ENCODE measurements at regions not wholly inside any gene's neighbourhood (a gene's known extent, or its start where the extent isn't known, plus 50 kb on each side); places are given as distances from the start of the nearest gene placed in this dataset.

DNA sequence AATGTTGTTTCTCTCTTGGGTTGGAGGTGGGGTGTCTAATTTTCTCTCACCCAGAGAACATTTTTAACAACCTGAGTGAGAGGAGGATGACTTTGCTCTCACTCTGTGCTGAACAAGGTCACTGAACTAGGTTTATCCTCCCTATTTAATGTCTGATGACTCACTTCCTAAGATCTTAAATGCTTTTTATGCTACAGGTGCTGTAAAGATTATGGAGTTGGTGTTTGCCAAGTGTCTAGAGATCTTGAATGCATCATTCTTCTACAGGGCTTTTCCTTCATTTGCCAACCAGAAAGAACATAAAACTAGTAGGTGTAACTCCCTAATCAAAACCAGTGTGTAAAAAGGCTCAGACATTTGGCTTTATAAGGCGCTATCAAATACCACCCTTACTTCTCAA, 350.5 kb upstream of the ETAA1 start:
- TF ChIP-seq, protein P1, sequence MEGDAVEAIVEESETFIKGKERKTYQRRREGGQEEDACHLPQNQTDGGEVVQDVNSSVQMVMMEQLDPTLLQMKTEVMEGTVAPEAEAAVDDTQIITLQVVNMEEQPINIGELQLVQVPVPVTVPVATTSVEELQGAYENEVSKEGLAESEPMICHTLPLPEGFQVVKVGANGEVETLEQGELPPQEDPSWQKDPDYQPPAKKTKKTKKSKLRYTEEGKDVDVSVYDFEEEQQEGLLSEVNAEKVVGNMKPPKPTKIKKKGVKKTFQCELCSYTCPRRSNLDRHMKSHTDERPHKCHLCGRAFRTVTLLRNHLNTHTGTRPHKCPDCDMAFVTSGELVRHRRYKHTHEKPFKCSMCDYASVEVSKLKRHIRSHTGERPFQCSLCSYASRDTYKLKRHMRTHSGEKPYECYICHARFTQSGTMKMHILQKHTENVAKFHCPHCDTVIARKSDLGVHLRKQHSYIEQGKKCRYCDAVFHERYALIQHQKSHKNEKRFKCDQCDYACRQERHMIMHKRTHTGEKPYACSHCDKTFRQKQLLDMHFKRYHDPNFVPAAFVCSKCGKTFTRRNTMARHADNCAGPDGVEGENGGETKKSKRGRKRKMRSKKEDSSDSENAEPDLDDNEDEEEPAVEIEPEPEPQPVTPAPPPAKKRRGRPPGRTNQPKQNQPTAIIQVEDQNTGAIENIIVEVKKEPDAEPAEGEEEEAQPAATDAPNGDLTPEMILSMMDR (IDR thresholded peaks at IDR 0.05): no peak
- TF ChIP-seq POLR2AphosphoS5 (IDR thresholded peaks at IDR 0.05): no peak

Data from esophagus muscularis mucosa (tissue), 3 donors.